Fibroblast of mammary gland (primary cell): ENCODE measurements at regions not wholly inside any gene's neighbourhood (a gene's known extent, or its start where the extent isn't known, plus 50 kb on each side); places are given as distances from the start of the nearest gene placed in this dataset.

Experiments used
- DNase-seq: peaks from one replicate; pipeline ENCODE4 v3.0.0-alpha.2; 2010; ENCODE audit warnings: low read depth
- H3K4me3 ChIP-seq: 2 replicates; pipeline ENCODE4 v1.5.1; 2011; ENCODE audit warnings: low read depth, mild to moderate bottlenecking, low read length, moderate library complexity; ENCODE audit not compliant: control insufficient read depth
- CTCF ChIP-seq: conservative IDR thresholded peaks from 2 replicates; pipeline ENCODE4 v1.5.1; 2011; ENCODE audit warnings: low read depth, low read length, inconsistent platforms; ENCODE audit not compliant: control insufficient read depth, insufficient read depth

GRCh38 chr1:198064181-198064580 is 92.6 kb upstream of the NEK7 start:
- no peak for TF ChIP-seq CTCF
- no peak for DNase-seq
- no peak overlapping the region for H3K4me3 ChIP-seq

DNA sequence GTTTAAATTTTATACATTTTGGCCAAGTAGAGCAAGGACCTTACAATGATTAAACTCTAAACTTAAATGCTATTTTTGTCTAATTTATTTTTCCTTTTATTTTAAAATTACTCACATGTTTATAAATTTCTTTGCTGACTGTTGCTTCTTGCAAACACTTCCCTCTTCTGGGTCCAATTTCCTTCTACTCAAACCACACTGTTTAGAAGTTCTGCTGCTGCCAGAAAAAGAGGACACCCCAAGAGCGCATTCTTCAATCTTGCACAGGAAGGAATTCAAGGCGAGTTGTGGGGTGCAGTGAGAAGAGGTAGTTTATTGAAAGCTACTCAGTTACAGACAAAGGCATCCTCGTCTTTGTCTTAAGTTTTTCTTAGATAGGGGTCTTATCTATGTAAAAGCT is 88.5 kb upstream of the NEK7 start:
- TF ChIP-seq CTCF = no peak
- no peak for DNase-seq
- no peak overlapping the region for H3K4me3 ChIP-seq

DNA sequence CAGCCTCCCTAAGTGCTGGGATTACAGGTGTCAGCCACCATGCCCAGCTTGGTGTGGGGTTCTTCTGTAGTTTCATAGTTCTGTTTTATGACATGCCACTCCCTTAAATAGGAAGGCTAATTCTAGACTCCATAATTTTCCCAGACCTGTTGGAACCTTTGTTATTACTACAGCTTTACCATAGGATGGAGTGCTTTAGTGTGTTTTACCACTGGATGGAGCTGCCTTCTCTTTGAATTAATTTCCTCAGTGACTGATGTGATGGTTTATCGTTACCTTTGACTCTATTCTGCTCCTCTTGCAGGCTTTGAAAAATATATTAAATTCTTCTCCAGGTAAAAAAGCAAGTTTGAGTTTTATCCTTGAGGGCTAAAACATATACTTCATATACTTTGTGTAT is 84.6 kb upstream of the NEK7 start:
- H3K4me3 ChIP-seq = no peak overlapping the region
- peak; percentile 25 for TF ChIP-seq CTCF
- peak; percentile 11 for DNase-seq

DNA sequence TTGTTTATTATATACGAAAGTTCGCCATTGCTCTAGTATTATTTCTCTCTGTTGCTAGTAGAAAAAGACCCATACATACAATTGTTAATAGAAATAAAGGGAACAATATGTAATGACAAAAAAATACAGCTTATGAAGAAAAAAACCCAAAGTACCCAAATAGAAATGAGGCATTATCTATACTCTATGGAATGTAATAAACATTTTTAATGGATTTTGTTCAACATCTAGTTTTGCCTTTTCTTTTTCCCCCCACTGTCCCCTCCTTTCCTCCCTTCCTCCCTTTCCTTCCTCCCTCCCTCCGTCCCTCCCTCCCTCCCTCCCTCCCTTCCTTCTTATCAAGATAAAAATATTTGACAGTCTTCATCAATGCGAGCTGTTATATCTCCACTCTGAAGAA is 81.5 kb upstream of the NEK7 start:
- no peak for DNase-seq
- no peak for TF ChIP-seq CTCF
- H3K4me3 ChIP-seq = no peak overlapping the region

GRCh38 chr1:198079432-198079951 is 77.3 kb upstream of the NEK7 start:
- no peak for DNase-seq
- TF ChIP-seq CTCF = no peak

DNA sequence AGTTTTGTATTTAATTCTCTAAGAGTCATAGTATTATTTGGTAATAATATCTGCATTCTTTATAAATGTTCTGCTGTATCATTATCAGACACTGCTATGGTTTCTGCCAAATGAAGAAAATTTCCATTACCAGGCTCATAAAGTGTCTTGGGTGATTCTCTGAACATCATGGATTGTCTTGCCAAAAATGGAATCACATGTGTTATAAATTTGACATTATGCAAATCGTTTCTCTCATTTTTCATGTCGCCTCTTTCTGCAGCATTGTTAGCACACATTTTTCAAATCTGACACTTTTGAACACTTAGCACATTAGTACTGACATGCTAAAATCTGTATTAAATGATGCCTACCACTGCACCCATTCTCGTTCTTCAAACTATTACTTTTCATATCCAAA is 74.2 kb upstream of the NEK7 start:
- no peak for TF ChIP-seq CTCF
- no peak overlapping the region for H3K4me3 ChIP-seq
- DNase-seq = no peak

More at GRCh38 chr1:198079432-198079951, 77.3 kb upstream of the NEK7 start:
- H3K4me3 ChIP-seq = no peak overlapping the region

GRCh38 chr1:198083549-198083948 is 73.2 kb upstream of the NEK7 start:
- no peak overlapping the region for H3K4me3 ChIP-seq
- DNase-seq = no peak
- no peak for TF ChIP-seq CTCF
